MM.1S (cell line): ENCODE measurements at regions not wholly inside any gene's neighbourhood (a gene's known extent, or its start where the extent isn't known, plus 50 kb on each side); places are given as distances from the start of the nearest gene placed in this dataset.

ENCODE experiments used
- DNase-seq: peaks from one replicate; pipeline ENCODE4 v3.0.0-alpha.2; 2015
- H2AFZ ChIP-seq: fragments of 300-600 bp; sonication (generic); 2 replicates; pipeline ENCODE4 v1.6.0; 2016; ENCODE audit warnings: antibody characterized with exemption, low read length
- H3F3A ChIP-seq: fragments of 300-600 bp; sonication (generic); 2 replicates; pipeline ENCODE4 v1.6.1; 2016; ENCODE audit warnings: mild to moderate bottlenecking, antibody characterized with exemption, low read length, moderate library complexity, mixed read lengths; ENCODE audit not compliant: insufficient read depth
- H3K27ac ChIP-seq: fragments of 300-600 bp; sonication (generic); 2 replicates; pipeline ENCODE4 v1.5.1; 2016; ENCODE audit warnings: mild to moderate bottlenecking, low read length
- H3K27me3 ChIP-seq: fragments of 300-600 bp; sonication (generic); replicated peaks from 2 replicates; pipeline ENCODE4 v1.6.0; 2016; ENCODE audit warnings: low read length; ENCODE audit not compliant: insufficient read depth
- H3K36me3 ChIP-seq: fragments of 300-600 bp; sonication (generic); replicated peaks from 2 replicates; pipeline ENCODE4 v1.6.1; 2016; ENCODE audit warnings: mild to moderate bottlenecking, low read length, mixed read lengths; ENCODE audit not compliant: insufficient read depth
- H3K4me1 ChIP-seq: fragments of 300-600 bp; sonication (generic); 2 replicates; pipeline ENCODE4 v1.6.1; 2016; ENCODE audit warnings: low read length, mixed read lengths
- H3K4me2 ChIP-seq: fragments of 300-600 bp; sonication (generic); 2 replicates; pipeline ENCODE4 v1.6.0; 2016; ENCODE audit warnings: low read depth, low read length
- H3K4me3 ChIP-seq: fragments of 300-600 bp; sonication (generic); 2 replicates; pipeline ENCODE4 v1.5.1; 2016; ENCODE audit warnings: low read length, mixed read lengths
- H3K79me2 ChIP-seq: fragments of 300-600 bp; sonication (generic); 2 replicates; pipeline ENCODE4 v1.6.1; 2016; ENCODE audit warnings: mixed run types, low read length, mixed read lengths
- H3K9ac ChIP-seq: fragments of 300-600 bp; sonication (generic); 2 replicates; pipeline ENCODE4 v1.6.1; 2016; ENCODE audit warnings: low read length, mixed read lengths
- H3K9me2 ChIP-seq: fragments of 300-600 bp; sonication (generic); replicated peaks from 2 replicates; pipeline ENCODE4 v1.6.1; 2016; ENCODE audit warnings: mild to moderate bottlenecking, low read length, mixed read lengths; ENCODE audit not compliant: insufficient read depth
- H3K9me3 ChIP-seq: fragments of 300-600 bp; sonication (generic); replicated peaks from 2 replicates; pipeline ENCODE4 v1.6.1; 2016; ENCODE audit warnings: mild to moderate bottlenecking, low read length, mixed read lengths; ENCODE audit not compliant: insufficient read depth
- H4K20me1 ChIP-seq: fragments of 300-600 bp; sonication (generic); 2 replicates; pipeline ENCODE4 v1.6.1; 2016; ENCODE audit warnings: mild to moderate bottlenecking, low read length, moderate library complexity, mixed read lengths; ENCODE audit not compliant: insufficient read depth
- CTCF ChIP-seq: fragments of 300-600 bp; sonication (generic); IDR thresholded peaks from 2 replicates; pipeline ENCODE4 v1.5.1; 2016; ENCODE audit warnings: antibody characterized with exemption, low read length, mixed read lengths
- EZH2 ChIP-seq: fragments of 300-600 bp; sonication (generic); optimal IDR thresholded peaks from 2 replicates; pipeline ENCODE3; 2017; ENCODE audit warnings: low read depth, mild to moderate bottlenecking, antibody characterized with exemption, low read length, mixed read lengths
- EZH2phosphoT487 ChIP-seq: fragments of 300-600 bp; sonication (generic); IDR thresholded peaks from 2 replicates; pipeline ENCODE4 v1.6.1; 2018; ENCODE audit warnings: antibody characterized with exemption, low read length

DNA sequence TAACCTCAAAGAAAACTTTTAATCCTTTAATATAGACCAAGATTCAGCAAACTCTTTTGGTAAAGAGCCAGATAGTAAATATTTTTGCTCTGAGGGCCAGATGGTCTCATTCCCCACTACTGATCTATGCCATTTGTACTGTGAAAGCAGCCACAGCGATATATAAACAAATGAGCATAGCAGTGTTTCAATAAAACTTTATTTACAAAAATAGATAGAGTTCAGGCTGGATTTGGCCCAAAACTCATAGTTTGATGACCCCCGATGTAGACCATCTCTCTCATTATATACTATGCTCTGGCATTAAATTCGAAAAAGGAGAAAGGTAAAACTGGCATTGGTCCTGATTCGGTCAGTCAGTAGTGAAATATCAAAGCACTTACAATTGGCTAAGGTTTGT is 195.8 kb upstream of the NRIP1 start:
- H3K27ac ChIP-seq = no peak overlapping the region
- no peak overlapping the region for H3K4me3 ChIP-seq
- H3K36me3 ChIP-seq = no peaks in the 10 kb centered on the region
- H3K79me2 ChIP-seq = no peaks in the 10 kb centered on the region
- H3K9me2 ChIP-seq = no peaks in the 10 kb centered on the region
- no peaks in the 10 kb centered on the region for H3K9me3 ChIP-seq
- no peak overlapping the region for H3K4me2 ChIP-seq
- no peak for TF ChIP-seq CTCF
- no peak for TF ChIP-seq EZH2phosphoT487
- no peak for TF ChIP-seq EZH2
- H3K4me1 ChIP-seq = no peaks in the 10 kb centered on the region
- no peak overlapping the region for H3K9ac ChIP-seq
- H2AFZ ChIP-seq = no peak overlapping the region
- no peaks in the 10 kb centered on the region for H4K20me1 ChIP-seq
- no peak for DNase-seq
- H3K27me3 ChIP-seq = no peaks in the 10 kb centered on the region
- H3F3A ChIP-seq = no peaks in the 10 kb centered on the region

DNA sequence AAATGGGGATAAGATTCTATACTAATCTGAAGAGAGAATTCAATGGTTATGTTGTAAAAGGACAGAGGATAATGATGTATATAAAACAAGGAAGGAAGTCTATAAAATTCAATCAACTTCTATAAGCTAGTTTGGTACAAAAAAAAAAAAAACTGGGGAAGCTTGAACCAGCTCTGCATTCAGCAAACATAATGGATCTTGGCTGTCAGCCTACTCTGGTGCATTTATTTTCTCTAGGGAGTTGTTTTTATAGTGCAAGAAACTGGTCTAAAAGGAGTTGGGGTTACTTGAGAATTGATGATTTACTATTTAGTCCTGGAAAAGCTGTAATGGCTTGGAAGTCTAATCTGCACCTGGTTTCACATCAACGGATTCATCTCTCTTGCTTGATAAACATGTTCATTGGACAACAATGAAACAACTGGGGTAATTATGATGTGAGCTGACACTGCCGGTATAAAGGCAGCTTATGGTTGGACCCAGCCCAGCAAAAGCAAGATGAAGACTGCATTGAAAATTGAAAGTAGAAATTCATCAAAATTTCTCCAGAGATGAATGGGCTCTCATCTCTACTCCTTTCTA is 199.4 kb upstream of the NRIP1 start:
- Histone ChIP-seq H3K36me3 (no peaks in the 10 kb centered on the region), H3K4me1 (no peaks in the 10 kb centered on the region), H2AFZ (no peak overlapping the region), H3K9me3 (no peaks in the 10 kb centered on the region), H3K9me2 (no peaks in the 10 kb centered on the region), H3K4me2 (no peak overlapping the region), H3F3A (no peaks in the 10 kb centered on the region), H3K27ac (no peak overlapping the region), H3K27me3 (no peaks in the 10 kb centered on the region), H3K79me2 (no peaks in the 10 kb centered on the region), H3K4me3 (no peak overlapping the region), H3K9ac (no peak overlapping the region), H4K20me1 (no peaks in the 10 kb centered on the region)
- DNase-seq = no peak
- no peak for TF ChIP-seq EZH2phosphoT487

GRCh38 chr21:15272171-15272570 is 207.4 kb upstream of the NRIP1 start:
- H3F3A ChIP-seq = no peaks in the 10 kb centered on the region
- H4K20me1 ChIP-seq = no peaks in the 10 kb centered on the region
- H3K9me3 ChIP-seq = no peaks in the 10 kb centered on the region
- H3K4me1 ChIP-seq = no peaks in the 10 kb centered on the region
- no peak overlapping the region for H3K9ac ChIP-seq
- no peaks in the 10 kb centered on the region for H3K27me3 ChIP-seq
- no peak for DNase-seq
- TF ChIP-seq CTCF = no peak
- TF ChIP-seq EZH2phosphoT487 = no peak
- TF ChIP-seq EZH2 = no peak
- no peak overlapping the region for H2AFZ ChIP-seq
- no peak overlapping the region for H3K4me2 ChIP-seq
- no peaks in the 10 kb centered on the region for H3K79me2 ChIP-seq
- no peak overlapping the region for H3K27ac ChIP-seq
- H3K9me2 ChIP-seq = no peaks in the 10 kb centered on the region
- no peaks in the 10 kb centered on the region for H3K36me3 ChIP-seq
- no peak overlapping the region for H3K4me3 ChIP-seq

DNA sequence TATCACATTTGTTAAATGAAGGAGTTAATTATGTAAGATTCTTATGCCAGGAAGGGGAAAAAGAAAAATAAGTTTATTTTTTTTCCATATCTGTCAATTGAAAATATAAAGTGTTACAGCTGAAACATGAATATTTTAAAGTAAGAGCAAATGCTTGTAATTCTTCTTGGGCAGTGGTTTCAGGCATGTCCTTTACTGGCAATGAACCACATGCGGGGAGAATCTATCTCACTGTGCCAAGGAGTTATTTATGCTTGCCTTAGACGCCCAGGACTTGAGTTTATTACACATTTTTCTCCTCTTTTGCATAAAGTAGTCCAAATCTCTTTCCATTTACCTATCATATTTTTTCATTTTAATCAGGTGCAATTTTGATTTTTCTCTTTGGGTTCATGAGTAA is 207.8 kb upstream of the NRIP1 start:
- H3K36me3 ChIP-seq = no peaks in the 10 kb centered on the region
- no peak overlapping the region for H2AFZ ChIP-seq
- H3K79me2 ChIP-seq = no peaks in the 10 kb centered on the region
- H3K27ac ChIP-seq = no peak overlapping the region
- no peaks in the 10 kb centered on the region for H3F3A ChIP-seq
- no peak overlapping the region for H3K4me3 ChIP-seq
- H4K20me1 ChIP-seq = no peaks in the 10 kb centered on the region
- TF ChIP-seq CTCF (no peak), EZH2phosphoT487 (no peak), EZH2 (no peak)
- no peaks in the 10 kb centered on the region for H3K9me3 ChIP-seq
- H3K9ac ChIP-seq = no peak overlapping the region
- DNase-seq = no peak
- H3K4me1 ChIP-seq = no peaks in the 10 kb centered on the region
- H3K27me3 ChIP-seq = no peaks in the 10 kb centered on the region
- no peaks in the 10 kb centered on the region for H3K9me2 ChIP-seq
- no peak overlapping the region for H3K4me2 ChIP-seq
